ENCODE measurements at regions not wholly inside any gene's neighbourhood (a gene's known extent, or its start where the extent isn't known, plus 50 kb on each side); places are given as distances from the start of the nearest gene placed in this dataset.
"Not testable (repeated sequence)": the region's sequence is repeated elsewhere in the genome, so short reads cannot be mapped to it uniquely, and the experiment has no call there.

DNA sequence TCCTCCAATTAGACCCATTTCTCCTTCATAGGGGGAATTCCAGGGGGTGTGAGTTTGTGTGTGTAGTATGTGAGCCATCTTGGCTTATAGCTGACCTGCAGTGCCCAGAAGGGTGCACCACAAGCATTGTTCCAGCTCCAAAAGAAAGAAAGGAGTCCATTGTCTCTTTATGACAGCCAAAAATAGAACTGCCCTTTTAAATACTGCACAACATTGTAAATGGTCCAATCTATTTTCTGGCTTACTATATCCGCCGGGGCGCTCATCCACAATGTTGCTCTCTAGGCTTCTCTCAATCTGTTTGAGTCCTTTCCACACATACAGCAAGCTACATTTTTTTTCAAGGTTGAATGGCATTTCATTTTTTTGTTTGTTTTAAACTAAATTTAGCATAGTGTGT lies 517.5 kb downstream of the STK39 start:
- no peak overlapping the region for H3K27ac Mint-ChIP-seq
- no peak overlapping the region for H3K4me3 Mint-ChIP-seq
- TF ChIP-seq, protein P1, sequence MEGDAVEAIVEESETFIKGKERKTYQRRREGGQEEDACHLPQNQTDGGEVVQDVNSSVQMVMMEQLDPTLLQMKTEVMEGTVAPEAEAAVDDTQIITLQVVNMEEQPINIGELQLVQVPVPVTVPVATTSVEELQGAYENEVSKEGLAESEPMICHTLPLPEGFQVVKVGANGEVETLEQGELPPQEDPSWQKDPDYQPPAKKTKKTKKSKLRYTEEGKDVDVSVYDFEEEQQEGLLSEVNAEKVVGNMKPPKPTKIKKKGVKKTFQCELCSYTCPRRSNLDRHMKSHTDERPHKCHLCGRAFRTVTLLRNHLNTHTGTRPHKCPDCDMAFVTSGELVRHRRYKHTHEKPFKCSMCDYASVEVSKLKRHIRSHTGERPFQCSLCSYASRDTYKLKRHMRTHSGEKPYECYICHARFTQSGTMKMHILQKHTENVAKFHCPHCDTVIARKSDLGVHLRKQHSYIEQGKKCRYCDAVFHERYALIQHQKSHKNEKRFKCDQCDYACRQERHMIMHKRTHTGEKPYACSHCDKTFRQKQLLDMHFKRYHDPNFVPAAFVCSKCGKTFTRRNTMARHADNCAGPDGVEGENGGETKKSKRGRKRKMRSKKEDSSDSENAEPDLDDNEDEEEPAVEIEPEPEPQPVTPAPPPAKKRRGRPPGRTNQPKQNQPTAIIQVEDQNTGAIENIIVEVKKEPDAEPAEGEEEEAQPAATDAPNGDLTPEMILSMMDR (conservative IDR thresholded peaks at IDR 0.05) = no peak
- no peaks in the 10 kb centered on the region for H3K9me3 Mint-ChIP-seq
- peaks cover 19% of the 10 kb centered on the region for H3K4me1 Mint-ChIP-seq (ENCODE audit: unreplicated experiment)
- DNase-seq (ENCODE audit: extremely low spot score, unreplicated experiment) = no peak
- no peaks in the 10 kb centered on the region for H3K36me3 Mint-ChIP-seq
- peaks cover 5% of the 10 kb centered on the region for H3K27me3 Mint-ChIP-seq

DNA sequence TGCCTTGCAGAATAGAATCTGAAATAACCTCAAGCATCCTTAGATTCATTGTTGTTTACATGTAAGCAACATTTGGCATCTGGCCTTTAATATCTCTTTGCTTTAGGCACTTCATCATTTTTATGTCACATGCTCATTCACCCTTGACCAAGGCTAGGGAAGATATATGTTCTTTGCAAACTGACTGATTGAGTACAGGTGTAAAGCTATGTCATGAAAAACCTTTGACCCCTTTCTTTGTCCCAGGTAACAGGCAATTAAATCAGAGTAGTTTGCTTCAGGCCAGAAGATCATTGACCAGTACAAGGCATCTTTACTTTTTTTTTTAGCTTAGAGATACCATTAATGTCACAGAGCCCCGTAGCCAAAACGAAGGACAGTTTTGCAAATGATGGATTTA lies 520.6 kb downstream of the STK39 start:
- DNase-seq (ENCODE audit: extremely low spot score, unreplicated experiment) = no peak
- TF ChIP-seq, protein P1 (conservative IDR thresholded peaks at IDR 0.05) = no peak
- no peaks in the 10 kb centered on the region for H3K9me3 Mint-ChIP-seq
- no peaks in the 10 kb centered on the region for H3K36me3 Mint-ChIP-seq
- no peak overlapping the region for H3K27ac Mint-ChIP-seq
- no peaks in the 10 kb centered on the region for H3K4me1 Mint-ChIP-seq (ENCODE audit: unreplicated experiment)
- peaks cover 5% of the 10 kb centered on the region for H3K27me3 Mint-ChIP-seq
- H3K4me3 Mint-ChIP-seq = no peak overlapping the region

DNA sequence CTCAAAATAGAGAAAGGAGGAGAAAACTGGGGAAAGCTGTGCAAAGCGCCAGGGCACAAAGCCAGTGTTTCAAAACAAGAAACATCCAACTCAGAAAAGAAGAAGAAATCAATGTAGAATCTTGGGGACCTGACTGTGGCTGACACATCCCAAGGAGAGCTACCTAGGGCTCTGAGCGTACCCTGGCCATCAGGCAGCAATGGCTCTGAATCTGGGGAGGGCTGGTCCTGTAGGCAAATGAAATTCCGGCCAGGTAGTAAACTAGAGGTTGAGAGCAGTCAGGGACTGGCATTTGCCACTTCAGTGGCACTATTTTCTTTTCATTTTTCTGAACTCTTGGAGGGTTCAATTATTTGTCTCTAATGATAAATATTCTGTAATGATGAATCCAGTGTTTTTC lies 525.8 kb downstream of the STK39 start:
- TF ChIP-seq, protein P1 (conservative IDR thresholded peaks at IDR 0.05) = no peak
- Mint-ChIP-seq H3K9me3 (no peaks in the 10 kb centered on the region), H3K36me3 (no peaks in the 10 kb centered on the region), H3K4me1 (ENCODE audit: unreplicated experiment) (peaks cover 6% of the 10 kb centered on the region), H3K27ac (no peak overlapping the region), H3K4me3 (no peak overlapping the region), H3K27me3 (no peaks in the 10 kb centered on the region)
- no peak for DNase-seq (ENCODE audit: extremely low spot score, unreplicated experiment)

DNA sequence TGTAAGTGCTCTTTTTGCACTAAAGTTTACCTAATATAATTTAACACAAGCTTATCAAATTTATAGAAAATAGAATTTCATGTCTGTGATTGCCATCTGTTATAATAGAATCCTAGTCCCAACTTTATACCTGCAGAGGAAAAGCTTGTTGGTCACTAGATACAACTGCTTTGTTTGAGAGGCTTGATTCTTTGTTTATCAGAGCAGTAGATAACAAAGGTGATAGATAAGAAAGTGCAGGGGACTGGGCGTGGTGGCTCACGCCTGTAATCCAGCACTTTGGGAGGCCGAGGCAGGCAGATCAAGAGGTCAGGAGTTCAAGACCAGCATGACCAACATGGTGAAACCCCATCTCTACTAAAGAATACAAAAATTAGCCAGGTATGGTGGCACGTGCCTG lies 528.0 kb downstream of the STK39 start:
- no peak for DNase-seq (ENCODE audit: extremely low spot score, unreplicated experiment)
- no peaks in the 10 kb centered on the region for H3K27me3 Mint-ChIP-seq
- H3K27ac Mint-ChIP-seq = no peak overlapping the region
- peaks cover 3% of the 10 kb centered on the region for H3K36me3 Mint-ChIP-seq
- TF ChIP-seq, protein P1 (conservative IDR thresholded peaks at IDR 0.05) = no peak
- no peak overlapping the region for H3K4me3 Mint-ChIP-seq
- no peaks in the 10 kb centered on the region for H3K9me3 Mint-ChIP-seq
- peaks cover 6% of the 10 kb centered on the region for H3K4me1 Mint-ChIP-seq (ENCODE audit: unreplicated experiment)

DNA sequence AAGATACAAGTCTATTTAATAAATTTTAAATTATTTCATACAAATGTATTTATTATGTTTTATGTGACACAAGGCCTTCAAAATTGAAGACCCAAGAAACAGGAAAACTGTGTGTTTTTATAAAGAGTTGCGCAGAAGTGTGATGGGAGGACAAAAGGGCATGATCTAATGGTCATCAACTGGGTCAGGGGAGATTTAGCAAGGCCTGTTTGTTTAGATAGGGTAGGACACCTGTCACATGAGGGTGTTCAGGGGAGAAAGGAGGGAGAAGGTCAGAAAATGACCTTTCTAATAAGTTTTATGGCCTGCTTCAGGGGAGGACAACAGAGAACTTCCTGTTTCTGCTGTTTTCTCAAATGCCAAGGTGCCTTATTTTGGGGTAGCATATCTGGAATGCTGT lies 528.8 kb downstream of the STK39 start:
- Mint-ChIP-seq H3K9me3 (no peaks in the 10 kb centered on the region), H3K4me3 (no peak overlapping the region), H3K27me3 (no peaks in the 10 kb centered on the region), H3K27ac (no peak overlapping the region), H3K4me1 (ENCODE audit: unreplicated experiment) (peaks cover 6% of the 10 kb centered on the region), H3K36me3 (peaks cover 3% of the 10 kb centered on the region)
- DNase-seq (ENCODE audit: extremely low spot score, unreplicated experiment) = no peak
- TF ChIP-seq, protein P1 (conservative IDR thresholded peaks at IDR 0.05) = no peak

DNA sequence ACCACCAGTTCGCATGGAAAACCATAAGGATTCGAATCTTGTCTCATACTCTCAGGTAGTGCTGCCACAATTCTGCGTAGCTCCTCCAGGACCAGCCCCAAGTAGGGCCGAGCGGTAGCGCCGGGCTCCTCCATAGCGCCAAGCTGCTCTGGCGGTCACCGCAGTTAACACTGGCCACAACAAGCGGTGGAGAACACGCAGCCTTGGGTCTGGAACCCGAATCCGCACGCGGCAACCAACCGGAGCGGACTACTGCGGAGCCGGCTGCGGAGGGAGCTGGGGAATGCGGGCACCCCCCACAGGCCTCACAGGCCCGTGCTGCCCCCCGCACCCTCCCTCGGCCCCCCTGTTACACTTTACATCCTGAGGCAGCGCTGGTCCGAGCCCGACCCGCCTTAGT lies 531.5 kb downstream of the STK39 start:
- TF ChIP-seq, protein P1 (conservative IDR thresholded peaks at IDR 0.05) = no peak
- H3K9me3 Mint-ChIP-seq = no peaks in the 10 kb centered on the region
- H3K27ac Mint-ChIP-seq = no peak overlapping the region
- DNase-seq (ENCODE audit: extremely low spot score, unreplicated experiment) = no peak
- no peaks in the 10 kb centered on the region for H3K27me3 Mint-ChIP-seq
- no peak overlapping the region for H3K4me3 Mint-ChIP-seq
- H3K36me3 Mint-ChIP-seq = peaks cover 3% of the 10 kb centered on the region
- peaks cover under 1% of the 10 kb centered on the region for H3K4me1 Mint-ChIP-seq (ENCODE audit: unreplicated experiment)

DNA sequence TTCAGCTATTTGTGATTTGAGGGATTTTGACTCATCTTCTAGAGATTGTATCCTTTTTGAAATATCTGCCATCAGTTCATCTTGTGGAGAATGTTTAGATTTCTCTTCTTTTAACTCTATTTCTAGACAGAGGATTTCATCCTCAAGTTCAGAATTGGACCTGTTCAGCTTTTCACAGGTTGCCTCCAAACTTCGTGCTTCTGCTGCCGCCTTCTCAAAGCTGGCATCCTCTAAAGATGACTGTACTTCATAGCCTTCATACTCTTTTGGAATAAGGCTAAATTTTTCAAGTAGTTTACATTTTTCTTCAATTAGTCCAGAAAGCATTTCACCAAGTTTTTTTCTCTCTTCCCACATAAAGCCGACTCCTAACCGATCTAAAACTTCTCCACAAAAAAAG lies 531.9 kb downstream of the STK39 start:
- H3K27me3 Mint-ChIP-seq; H3K36me3 Mint-ChIP-seq; H3K4me1 Mint-ChIP-seq (ENCODE audit: unreplicated experiment); H3K27ac Mint-ChIP-seq; H3K9me3 Mint-ChIP-seq; H3K4me3 Mint-ChIP-seq; DNase-seq (ENCODE audit: extremely low spot score, unreplicated experiment): not testable (repeated sequence)
